Liver (tissue), 8 donors: ENCODE measurements at regions not wholly inside any gene's neighbourhood (a gene's known extent, or its start where the extent isn't known, plus 50 kb on each side); places are given as distances from the start of the nearest gene placed in this dataset.

Source experiments
- DNase-seq: peaks from one replicate; pipeline ENCODE4 v3.0.0-alpha.2; 2017; ENCODE audit warnings: low spot score
- H3K27ac ChIP-seq, 2 donors: one replicate each; pipeline ENCODE4 v1.7.0; 2013; ENCODE audit warnings: inconsistent platforms in 2 of 2, low read length in 2 of 2, control low read depth in 1 of 2, low read depth in 1 of 2, mild to moderate bottlenecking in 1 of 2
- H3K27me3 ChIP-seq, 4 donors: one replicate each; pipeline versions ENCODE4 v1.6.1 to v1.7.0; 2013; ENCODE audit warnings: low read length in 3 of 4, inconsistent platforms in 1 of 4, mild to moderate bottlenecking in 1 of 4, moderate library complexity in 1 of 4; ENCODE audit not compliant: control insufficient read depth in 4 of 4, insufficient read depth in 4 of 4
- H3K36me3 ChIP-seq, 4 donors: one replicate each; pipeline versions ENCODE4 v1.6.1 to v1.7.0; 2013; ENCODE audit warnings: low read length in 3 of 4, mild to moderate bottlenecking in 3 of 4, low read depth in 1 of 4, moderate library complexity in 1 of 4; ENCODE audit not compliant: control insufficient read depth in 4 of 4, insufficient read depth in 3 of 4
- H3K4me1 ChIP-seq, 4 donors: one replicate each; pipeline versions ENCODE4 v1.6.1 to v1.7.0; 2013; ENCODE audit warnings: low read length in 3 of 4, mild to moderate bottlenecking in 3 of 4, moderate library complexity in 1 of 4; ENCODE audit not compliant: control insufficient read depth in 4 of 4, insufficient read depth in 4 of 4
- H3K4me3 ChIP-seq, 3 donors: one replicate each; pipeline versions ENCODE4 v1.6.1 to v1.7.0; 2013; ENCODE audit warnings: low read length in 3 of 3, control low read depth in 1 of 3, low read depth in 1 of 3, mild to moderate bottlenecking in 1 of 3
- H3K9ac ChIP-seq, 2 donors: one replicate each; pipeline ENCODE4 v1.7.0; 2013; ENCODE audit warnings: low read length in 2 of 2, mild to moderate bottlenecking in 2 of 2, moderate library complexity in 2 of 2, control low read depth in 1 of 2, low read depth in 1 of 2
- H3K9me3 ChIP-seq, 4 donors: one replicate each; pipeline versions ENCODE4 v1.6.1 to v1.7.0; 2013; ENCODE audit warnings: low read length in 3 of 4; ENCODE audit not compliant: control insufficient read depth in 4 of 4
- EGR1 ChIP-seq, 2 donors: IDR thresholded peaks; 2 replicates each; pipeline ENCODE4 v1.6.1; 2016 to 2018; ENCODE audit warnings: antibody characterized with exemption in 2 of 2, low read depth in 2 of 2
- FOXA1 ChIP-seq: IDR thresholded peaks from 2 replicates; pipeline ENCODE4 v1.6.1; 2016; ENCODE audit warnings: antibody characterized with exemption
- FOXA2 ChIP-seq: IDR thresholded peaks from 2 replicates; pipeline ENCODE4 v1.6.1; 2016; ENCODE audit warnings: antibody characterized with exemption
- GABPA ChIP-seq, 2 donors: IDR thresholded peaks in 1 of 2; conservative IDR thresholded peaks in 1 of 2; 2 replicates each; pipeline ENCODE4 v1.6.1; 2016; ENCODE audit warnings: antibody characterized with exemption in 2 of 2, mild to moderate bottlenecking in 1 of 2, moderate library complexity in 1 of 2
- HNF4A ChIP-seq, 2 donors: conservative IDR thresholded peaks; 2 replicates each; pipeline ENCODE4 v1.6.1; 2016; ENCODE audit warnings: antibody characterized with exemption in 2 of 2, mild to moderate bottlenecking in 2 of 2
- HNF4G ChIP-seq: IDR thresholded peaks from 2 replicates; pipeline ENCODE4 v1.6.1; 2016; ENCODE audit warnings: antibody characterized with exemption
- JUND ChIP-seq, 2 donors: IDR thresholded peaks; 2 replicates each; pipeline ENCODE4 v1.6.1; 2016; ENCODE audit warnings: antibody characterized with exemption in 2 of 2
- NR2F2 ChIP-seq: IDR thresholded peaks from 2 replicates; pipeline ENCODE4 v1.6.1; 2016; ENCODE audit warnings: antibody characterized with exemption
- RAD21 ChIP-seq, 2 donors: IDR thresholded peaks; 2 replicates each; pipeline ENCODE4 v1.6.1; 2016; ENCODE audit warnings: antibody characterized with exemption in 2 of 2, mild to moderate bottlenecking in 2 of 2
- RXRA ChIP-seq, 2 donors: IDR thresholded peaks; 2 replicates each; pipeline ENCODE4 v1.6.1; 2017 to 2018; ENCODE audit warnings: antibody characterized with exemption in 2 of 2, mild to moderate bottlenecking in 1 of 2
- SP1 ChIP-seq: IDR thresholded peaks from 2 replicates; pipeline ENCODE4 v1.6.1; 2018; ENCODE audit warnings: antibody characterized with exemption, mild to moderate bottlenecking
- TAF1 ChIP-seq: conservative IDR thresholded peaks from 2 replicates; pipeline ENCODE4 v1.6.1; 2016; ENCODE audit warnings: antibody characterized with exemption, mild to moderate bottlenecking
- YY1 ChIP-seq: IDR thresholded peaks from 2 replicates; pipeline ENCODE4 v1.6.1; 2016; ENCODE audit warnings: antibody characterized with exemption, mild to moderate bottlenecking
- WGBS: extraction: QIAGEN DNeasy Blood & Tissue Kit; methylation state at CpG from one replicate; pipeline ENCODE4 v1.1.7; 2013; 5-methylcytosine and 5-hydroxymethylcytosine counted together
- TF ChIP-seq, protein P1 (sequence below): IDR thresholded peaks from 2 replicates; pipeline ENCODE4 v1.6.1; 2016; ENCODE audit warnings: antibody characterized with exemption
- TF ChIP-seq, protein P2 (sequence below): IDR thresholded peaks from 2 replicates; pipeline ENCODE4 v1.6.1; 2016; ENCODE audit warnings: antibody characterized with exemption
- TF ChIP-seq, protein P3 (sequence below): fragments of 150-350 bp; IDR thresholded peaks from 2 replicates; pipeline ENCODE4 v1.5.1; 2017; ENCODE audit warnings: improper control_type of control experiment, low read depth, low read length; ENCODE audit not compliant: missing input control
- TF ChIP-seq, protein P4 (sequence below): IDR thresholded peaks from 2 replicates; pipeline ENCODE4 v1.6.1; 2016; ENCODE audit warnings: antibody characterized with exemption
- TF ChIP-seq, protein P5 (sequence below): IDR thresholded peaks from 2 replicates; pipeline ENCODE4 v1.6.1; 2016; ENCODE audit warnings: antibody characterized with exemption, mild to moderate bottlenecking
- donor health status: healthy.
- donor health status: healthy.
- donor health status: healthy.
- donor health status: healthy.
- donor health status: healthy.

DNA sequence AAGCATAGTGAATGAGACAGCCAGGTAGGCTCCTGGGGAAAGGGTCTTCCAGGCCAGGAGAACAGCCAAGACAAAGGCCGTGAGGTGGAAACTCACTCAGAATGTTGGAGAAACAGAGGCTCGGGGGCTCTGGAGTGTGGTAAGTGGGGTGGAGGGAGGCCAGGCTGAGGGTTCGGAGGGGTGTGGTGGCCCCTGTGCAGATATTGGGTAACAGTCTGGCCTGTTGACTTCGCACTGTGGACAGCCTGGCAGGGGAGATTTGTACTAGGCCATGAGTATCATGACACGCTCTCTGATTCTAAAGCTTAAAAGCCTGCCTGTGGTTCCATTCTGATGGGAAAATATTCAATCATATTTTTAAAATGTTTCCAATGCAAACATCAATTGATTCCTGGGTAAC is 239.3 kb downstream of the GADD45G start:
- H3K9ac ChIP-seq, result no peak overlapping the region
- DNase-seq, result no peak
- H3K9me3 ChIP-seq, result no peaks in the 10 kb centered on the region
- H3K4me1 ChIP-seq, result peaks cover 5 to 22% (median 9%) of the 10 kb centered on the region in 4 donors
- no peak overlapping the region for H3K27ac ChIP-seq
- H3K36me3 ChIP-seq, result no peaks in the 10 kb centered on the region
- no peak overlapping the region for H3K4me3 ChIP-seq
- TF ChIP-seq, protein P1, sequence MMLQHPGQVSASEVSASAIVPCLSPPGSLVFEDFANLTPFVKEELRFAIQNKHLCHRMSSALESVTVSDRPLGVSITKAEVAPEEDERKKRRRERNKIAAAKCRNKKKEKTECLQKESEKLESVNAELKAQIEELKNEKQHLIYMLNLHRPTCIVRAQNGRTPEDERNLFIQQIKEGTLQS, result no peak
- TF ChIP-seq, protein P2, sequence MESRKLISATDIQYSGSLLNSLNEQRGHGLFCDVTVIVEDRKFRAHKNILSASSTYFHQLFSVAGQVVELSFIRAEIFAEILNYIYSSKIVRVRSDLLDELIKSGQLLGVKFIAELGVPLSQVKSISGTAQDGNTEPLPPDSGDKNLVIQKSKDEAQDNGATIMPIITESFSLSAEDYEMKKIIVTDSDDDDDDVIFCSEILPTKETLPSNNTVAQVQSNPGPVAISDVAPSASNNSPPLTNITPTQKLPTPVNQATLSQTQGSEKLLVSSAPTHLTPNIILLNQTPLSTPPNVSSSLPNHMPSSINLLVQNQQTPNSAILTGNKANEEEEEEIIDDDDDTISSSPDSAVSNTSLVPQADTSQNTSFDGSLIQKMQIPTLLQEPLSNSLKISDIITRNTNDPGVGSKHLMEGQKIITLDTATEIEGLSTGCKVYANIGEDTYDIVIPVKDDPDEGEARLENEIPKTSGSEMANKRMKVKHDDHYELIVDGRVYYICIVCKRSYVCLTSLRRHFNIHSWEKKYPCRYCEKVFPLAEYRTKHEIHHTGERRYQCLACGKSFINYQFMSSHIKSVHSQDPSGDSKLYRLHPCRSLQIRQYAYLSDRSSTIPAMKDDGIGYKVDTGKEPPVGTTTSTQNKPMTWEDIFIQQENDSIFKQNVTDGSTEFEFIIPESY, result no peak
- TF ChIP-seq NR2F2 (no peak), HNF4A (conservative IDR thresholded peaks at IDR 0.05) (peak; percentile 51 to 64), RAD21 (IDR thresholded peaks at IDR 0.05) (peak in 1 of 2 donors; percentile 27), FOXA2 (no peak), SP1 (peak; percentile 18), RXRA (IDR thresholded peaks at IDR 0.05) (peak in 1 of 2 donors; percentile 32)
- WGBS, result 76% methylated on average over 5 of the region's 5 CpGs
- no peaks in the 10 kb centered on the region for H3K27me3 ChIP-seq

DNA sequence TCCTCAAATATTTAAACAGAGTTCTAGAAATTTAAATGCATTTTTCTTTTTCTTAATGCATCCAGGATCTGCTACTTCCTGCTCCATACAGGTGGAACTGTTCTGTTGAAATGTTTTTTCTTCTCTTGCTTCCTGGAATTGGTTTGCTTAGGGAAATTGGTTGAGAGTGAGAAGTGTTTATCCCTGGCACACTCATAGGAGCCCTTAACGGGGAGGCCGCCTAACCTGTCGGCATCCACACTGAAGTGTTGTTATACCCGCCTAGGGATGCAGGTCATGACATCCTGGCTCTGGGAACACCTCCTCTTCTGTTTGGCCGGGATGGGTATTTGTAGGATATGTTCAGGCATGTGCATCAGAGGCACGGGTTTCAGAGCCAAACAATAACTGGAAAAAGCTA is 239.7 kb downstream of the GADD45G start:
- no peak for DNase-seq
- no peak overlapping the region for H3K4me3 ChIP-seq
- 82% methylated on average over 6 of the region's 6 CpGs for WGBS
- H3K4me1 ChIP-seq, result peaks cover 5 to 22% (median 9%) of the 10 kb centered on the region in 4 donors
- H3K27ac ChIP-seq, result no peak overlapping the region
- no peaks in the 10 kb centered on the region for H3K9me3 ChIP-seq
- TF ChIP-seq SP1, result no peak
- TF ChIP-seq, protein P2, result no peak
- no peak for TF ChIP-seq NR2F2
- no peak for TF ChIP-seq RAD21 (IDR thresholded peaks at IDR 0.05)
- no peak for TF ChIP-seq YY1
- no peak for TF ChIP-seq FOXA1
- no peak for TF ChIP-seq HNF4G
- no peak for TF ChIP-seq GABPA (IDR thresholded peaks at IDR 0.05 in 1 of 2, conservative IDR thresholded peaks at IDR 0.05 in 1 of 2)
- no peak for TF ChIP-seq JUND (IDR thresholded peaks at IDR 0.05)
- TF ChIP-seq EGR1 (IDR thresholded peaks at IDR 0.05; ENCODE audit: low read depth in 2 of 2), result no peak
- no peak for TF ChIP-seq FOXA2
- TF ChIP-seq, protein P3, sequence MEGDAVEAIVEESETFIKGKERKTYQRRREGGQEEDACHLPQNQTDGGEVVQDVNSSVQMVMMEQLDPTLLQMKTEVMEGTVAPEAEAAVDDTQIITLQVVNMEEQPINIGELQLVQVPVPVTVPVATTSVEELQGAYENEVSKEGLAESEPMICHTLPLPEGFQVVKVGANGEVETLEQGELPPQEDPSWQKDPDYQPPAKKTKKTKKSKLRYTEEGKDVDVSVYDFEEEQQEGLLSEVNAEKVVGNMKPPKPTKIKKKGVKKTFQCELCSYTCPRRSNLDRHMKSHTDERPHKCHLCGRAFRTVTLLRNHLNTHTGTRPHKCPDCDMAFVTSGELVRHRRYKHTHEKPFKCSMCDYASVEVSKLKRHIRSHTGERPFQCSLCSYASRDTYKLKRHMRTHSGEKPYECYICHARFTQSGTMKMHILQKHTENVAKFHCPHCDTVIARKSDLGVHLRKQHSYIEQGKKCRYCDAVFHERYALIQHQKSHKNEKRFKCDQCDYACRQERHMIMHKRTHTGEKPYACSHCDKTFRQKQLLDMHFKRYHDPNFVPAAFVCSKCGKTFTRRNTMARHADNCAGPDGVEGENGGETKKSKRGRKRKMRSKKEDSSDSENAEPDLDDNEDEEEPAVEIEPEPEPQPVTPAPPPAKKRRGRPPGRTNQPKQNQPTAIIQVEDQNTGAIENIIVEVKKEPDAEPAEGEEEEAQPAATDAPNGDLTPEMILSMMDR, result no peak
- TF ChIP-seq, protein P4, sequence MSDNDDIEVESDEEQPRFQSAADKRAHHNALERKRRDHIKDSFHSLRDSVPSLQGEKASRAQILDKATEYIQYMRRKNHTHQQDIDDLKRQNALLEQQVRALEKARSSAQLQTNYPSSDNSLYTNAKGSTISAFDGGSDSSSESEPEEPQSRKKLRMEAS, result no peak
- TF ChIP-seq RXRA (IDR thresholded peaks at IDR 0.05), result no peak
- TF ChIP-seq, protein P1, result no peak
- TF ChIP-seq, protein P5, sequence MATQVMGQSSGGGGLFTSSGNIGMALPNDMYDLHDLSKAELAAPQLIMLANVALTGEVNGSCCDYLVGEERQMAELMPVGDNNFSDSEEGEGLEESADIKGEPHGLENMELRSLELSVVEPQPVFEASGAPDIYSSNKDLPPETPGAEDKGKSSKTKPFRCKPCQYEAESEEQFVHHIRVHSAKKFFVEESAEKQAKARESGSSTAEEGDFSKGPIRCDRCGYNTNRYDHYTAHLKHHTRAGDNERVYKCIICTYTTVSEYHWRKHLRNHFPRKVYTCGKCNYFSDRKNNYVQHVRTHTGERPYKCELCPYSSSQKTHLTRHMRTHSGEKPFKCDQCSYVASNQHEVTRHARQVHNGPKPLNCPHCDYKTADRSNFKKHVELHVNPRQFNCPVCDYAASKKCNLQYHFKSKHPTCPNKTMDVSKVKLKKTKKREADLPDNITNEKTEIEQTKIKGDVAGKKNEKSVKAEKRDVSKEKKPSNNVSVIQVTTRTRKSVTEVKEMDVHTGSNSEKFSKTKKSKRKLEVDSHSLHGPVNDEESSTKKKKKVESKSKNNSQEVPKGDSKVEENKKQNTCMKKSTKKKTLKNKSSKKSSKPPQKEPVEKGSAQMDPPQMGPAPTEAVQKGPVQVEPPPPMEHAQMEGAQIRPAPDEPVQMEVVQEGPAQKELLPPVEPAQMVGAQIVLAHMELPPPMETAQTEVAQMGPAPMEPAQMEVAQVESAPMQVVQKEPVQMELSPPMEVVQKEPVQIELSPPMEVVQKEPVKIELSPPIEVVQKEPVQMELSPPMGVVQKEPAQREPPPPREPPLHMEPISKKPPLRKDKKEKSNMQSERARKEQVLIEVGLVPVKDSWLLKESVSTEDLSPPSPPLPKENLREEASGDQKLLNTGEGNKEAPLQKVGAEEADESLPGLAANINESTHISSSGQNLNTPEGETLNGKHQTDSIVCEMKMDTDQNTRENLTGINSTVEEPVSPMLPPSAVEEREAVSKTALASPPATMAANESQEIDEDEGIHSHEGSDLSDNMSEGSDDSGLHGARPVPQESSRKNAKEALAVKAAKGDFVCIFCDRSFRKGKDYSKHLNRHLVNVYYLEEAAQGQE, result no peak
- TF ChIP-seq HNF4A (conservative IDR thresholded peaks at IDR 0.05), result no peak
- TF ChIP-seq TAF1, result no peak
- no peaks in the 10 kb centered on the region for H3K27me3 ChIP-seq
- no peaks in the 10 kb centered on the region for H3K36me3 ChIP-seq
- H3K9ac ChIP-seq, result no peak overlapping the region
